ENCODE measurements at regions not wholly inside any gene's neighbourhood (a gene's known extent, or its start where the extent isn't known, plus 50 kb on each side); places are given as distances from the start of the nearest gene placed in this dataset.

GRCh38 chr20:53879048-53879684, 191.2 kb downstream of the BCAS1 start:
- Histone ChIP-seq H3K4me1 (ENCODE audit: control insufficient read depth in 2 of 3, insufficient read depth in 2 of 3, low read depth in 1 of 3, low read length in 3 of 3) (peaks cover 8 to 15% (median 10%) of the 10 kb centered on the region in 3 donors), H3K4me3 (ENCODE audit: low read length in 3 of 3) (peak overlapping the region in 1 of 3 donors; percentile 12), H3K27ac (ENCODE audit: low read depth in 2 of 2, low read length in 2 of 2) (no peak overlapping the region), H3K27me3 (ENCODE audit: control insufficient read depth, insufficient read depth, low read length) (no peaks in the 10 kb centered on the region), H3K9ac (ENCODE audit: low read length in 3 of 3) (no peak overlapping the region), H3K36me3 (ENCODE audit: control insufficient read depth in 2 of 3, insufficient read depth in 3 of 3, low read length in 3 of 3) (no peaks in the 10 kb centered on the region), H3K9me3 (ENCODE audit: control insufficient read depth in 2 of 3, insufficient read depth in 1 of 3, low read length in 3 of 3) (no peaks in the 10 kb centered on the region)
- FAIRE-seq, result no peak
- DNase-seq, result no peak
- TF ChIP-seq CTCF (IDR thresholded peaks at IDR 0.05; ENCODE audit: borderline replicate concordance, extremely low read depth, insufficient read depth), result no peak
- intact Hi-C loops (cut with DNase I), result no loop called here

- Histone ChIP-seq H3K27me3 (ENCODE audit: control insufficient read depth, insufficient read depth, low read length) (no peaks in the 10 kb centered on the region), H3K36me3 (ENCODE audit: control insufficient read depth in 2 of 3, insufficient read depth in 3 of 3, low read length in 3 of 3) (no peaks in the 10 kb centered on the region), H3K4me3 (ENCODE audit: low read length in 3 of 3) (peak overlapping the region in 2 of 3 donors; percentile 12), H3K4me1 (ENCODE audit: control insufficient read depth in 2 of 3, insufficient read depth in 2 of 3, low read depth in 1 of 3, low read length in 3 of 3) (peaks cover 8 to 15% (median 10%) of the 10 kb centered on the region in 3 donors), H3K9me3 (ENCODE audit: control insufficient read depth in 2 of 3, insufficient read depth in 1 of 3, low read length in 3 of 3) (no peaks in the 10 kb centered on the region), H3K27ac (ENCODE audit: low read depth in 2 of 2, low read length in 2 of 2) (no peak overlapping the region), H3K9ac (ENCODE audit: low read length in 3 of 3) (no peak overlapping the region)
- peak in 2 of 5 donors; percentile 73 to 87 for DNase-seq
- intact Hi-C loops (cut with DNase I), result no loop called here
- no peak for FAIRE-seq
- TF ChIP-seq CTCF (IDR thresholded peaks at IDR 0.05; ENCODE audit: borderline replicate concordance, extremely low read depth, insufficient read depth), result no peak
These were observed 191.9 kb downstream of the BCAS1 start for GRCh38 chr20:53878262-53879047.

- H3K4me3 ChIP-seq (ENCODE audit: low read length in 3 of 3), result no peak overlapping the region
- no peak overlapping the region for H3K9ac ChIP-seq (ENCODE audit: low read length in 3 of 3)
- no peak for TF ChIP-seq CTCF (IDR thresholded peaks at IDR 0.05; ENCODE audit: borderline replicate concordance, extremely low read depth, insufficient read depth)
- no peaks in the 10 kb centered on the region for H3K36me3 ChIP-seq (ENCODE audit: control insufficient read depth in 2 of 3, insufficient read depth in 3 of 3, low read length in 3 of 3)
- H3K27ac ChIP-seq (ENCODE audit: low read depth in 2 of 2, low read length in 2 of 2), result no peak overlapping the region
- no peaks in the 10 kb centered on the region for H3K9me3 ChIP-seq (ENCODE audit: control insufficient read depth in 2 of 3, insufficient read depth in 1 of 3, low read length in 3 of 3)
- H3K27me3 ChIP-seq (ENCODE audit: control insufficient read depth, insufficient read depth, low read length), result no peaks in the 10 kb centered on the region
- peaks cover 10 to 30% (median 16%) of the 10 kb centered on the region in 3 donors for H3K4me1 ChIP-seq (ENCODE audit: control insufficient read depth in 2 of 3, insufficient read depth in 2 of 3, low read depth in 1 of 3, low read length in 3 of 3)
- no peak for DNase-seq
- intact Hi-C loops (cut with DNase I), result no loop called here
- FAIRE-seq, result no peak
These were observed 193.4 kb downstream of the BCAS1 start for GRCh38 chr20:53876956-53877355.

Measured in kidney (tissue), 13 donors.